ENCODE measurements at regions not wholly inside any gene's neighbourhood (a gene's known extent, or its start where the extent isn't known, plus 50 kb on each side); places are given as distances from the start of the nearest gene placed in this dataset.

DNA sequence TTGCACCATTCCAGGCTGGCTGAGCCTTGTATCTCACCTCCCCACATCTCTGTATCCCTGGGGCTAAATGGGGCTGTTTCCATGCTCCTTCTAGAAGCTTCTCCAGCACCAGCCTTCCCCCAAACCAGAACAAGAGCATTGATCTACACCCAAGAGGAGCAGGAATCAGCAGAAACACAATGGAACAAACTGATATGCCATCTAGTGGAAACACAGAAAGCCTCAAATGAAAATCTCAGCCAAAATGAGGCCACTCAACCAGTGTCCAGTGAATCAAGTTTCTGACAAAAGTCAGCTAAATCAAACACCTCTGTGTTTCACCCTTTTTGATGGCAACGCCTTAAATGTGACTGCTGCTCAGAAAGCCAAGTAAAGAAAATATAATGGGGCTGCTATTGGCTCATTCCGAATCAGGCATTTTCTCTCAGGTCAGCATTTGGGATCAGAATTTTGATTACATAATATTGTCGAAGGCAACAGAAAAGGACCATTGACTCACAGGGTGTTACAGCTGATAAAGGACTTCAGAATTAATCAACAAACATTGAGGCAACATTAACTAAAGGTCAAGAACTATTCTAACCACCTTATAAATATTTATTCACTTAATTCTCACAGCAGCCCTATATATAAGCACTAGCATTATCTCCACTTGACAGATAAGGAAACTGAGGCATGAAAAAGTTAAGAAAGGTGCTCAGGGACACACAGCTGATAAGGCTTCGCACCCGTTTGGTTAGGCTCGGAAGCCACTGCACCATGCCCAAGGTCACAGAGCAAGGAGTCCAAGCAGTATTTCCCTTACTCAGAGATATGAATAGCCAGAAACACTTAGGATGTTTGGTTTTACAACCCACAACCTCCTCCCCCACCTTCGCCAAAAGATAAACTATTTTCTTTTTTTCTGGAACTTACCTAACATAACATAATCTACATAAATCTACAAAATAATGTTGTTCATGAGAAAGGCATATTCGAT lies 85.8 kb upstream of the KCNJ15 start:
- no peak overlapping the region for H3K4me3 ChIP-seq (ENCODE audit: low read depth, low read length)
- no peaks in the 10 kb centered on the region for H3K36me3 ChIP-seq (ENCODE audit: control insufficient read depth, insufficient read depth, low read length)
- H3K27me3 ChIP-seq (ENCODE audit: control insufficient read depth, insufficient read depth, low read length), result no peaks in the 10 kb centered on the region
- TF ChIP-seq, protein P1, sequence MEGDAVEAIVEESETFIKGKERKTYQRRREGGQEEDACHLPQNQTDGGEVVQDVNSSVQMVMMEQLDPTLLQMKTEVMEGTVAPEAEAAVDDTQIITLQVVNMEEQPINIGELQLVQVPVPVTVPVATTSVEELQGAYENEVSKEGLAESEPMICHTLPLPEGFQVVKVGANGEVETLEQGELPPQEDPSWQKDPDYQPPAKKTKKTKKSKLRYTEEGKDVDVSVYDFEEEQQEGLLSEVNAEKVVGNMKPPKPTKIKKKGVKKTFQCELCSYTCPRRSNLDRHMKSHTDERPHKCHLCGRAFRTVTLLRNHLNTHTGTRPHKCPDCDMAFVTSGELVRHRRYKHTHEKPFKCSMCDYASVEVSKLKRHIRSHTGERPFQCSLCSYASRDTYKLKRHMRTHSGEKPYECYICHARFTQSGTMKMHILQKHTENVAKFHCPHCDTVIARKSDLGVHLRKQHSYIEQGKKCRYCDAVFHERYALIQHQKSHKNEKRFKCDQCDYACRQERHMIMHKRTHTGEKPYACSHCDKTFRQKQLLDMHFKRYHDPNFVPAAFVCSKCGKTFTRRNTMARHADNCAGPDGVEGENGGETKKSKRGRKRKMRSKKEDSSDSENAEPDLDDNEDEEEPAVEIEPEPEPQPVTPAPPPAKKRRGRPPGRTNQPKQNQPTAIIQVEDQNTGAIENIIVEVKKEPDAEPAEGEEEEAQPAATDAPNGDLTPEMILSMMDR (IDR thresholded peaks at IDR 0.05; ENCODE audit: insufficient read depth, low read length, poor library complexity, severe bottlenecking), result peak; percentile 27
- DNase-seq (ENCODE audit: low read depth), result no peak

DNA sequence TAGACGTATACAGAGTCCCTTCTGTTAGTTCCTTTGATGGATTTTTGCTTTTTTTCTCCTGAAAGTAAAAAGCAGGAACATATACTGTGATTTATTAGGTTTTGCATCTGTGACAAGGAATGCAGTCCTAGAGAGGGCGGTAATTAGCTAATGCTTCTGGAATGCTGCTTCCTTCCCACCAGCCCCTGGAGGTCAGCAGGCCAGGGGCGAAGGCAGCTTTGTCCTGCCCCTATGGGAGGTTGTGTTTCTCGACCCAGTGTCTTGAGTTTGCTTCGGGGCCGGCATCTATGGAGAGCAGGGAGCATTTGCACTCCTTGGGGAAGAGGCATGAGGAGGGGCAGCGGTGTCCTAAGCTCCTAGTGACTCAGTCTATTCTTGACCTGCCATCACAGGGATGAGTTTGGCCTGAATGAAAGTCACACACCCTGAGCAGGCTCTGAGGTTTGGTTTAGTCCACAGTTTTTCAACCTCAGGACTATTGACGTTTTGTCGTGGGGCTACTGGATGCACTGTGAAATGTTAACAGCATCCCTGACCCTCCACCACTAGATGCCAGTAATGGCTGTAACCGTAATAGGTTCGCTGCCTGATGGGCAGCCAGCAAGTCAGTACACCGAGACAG lies 85.0 kb upstream of the KCNJ15 start:
- peak; percentile 80 for DNase-seq (ENCODE audit: low read depth)
- Histone ChIP-seq H3K27me3 (ENCODE audit: control insufficient read depth, insufficient read depth, low read length) (no peaks in the 10 kb centered on the region), H3K36me3 (ENCODE audit: control insufficient read depth, insufficient read depth, low read length) (no peaks in the 10 kb centered on the region), H3K4me3 (ENCODE audit: low read depth, low read length) (no peak overlapping the region)
- TF ChIP-seq, protein P1 (IDR thresholded peaks at IDR 0.05; ENCODE audit: insufficient read depth, low read length, poor library complexity, severe bottlenecking), result peak; percentile 28

DNA sequence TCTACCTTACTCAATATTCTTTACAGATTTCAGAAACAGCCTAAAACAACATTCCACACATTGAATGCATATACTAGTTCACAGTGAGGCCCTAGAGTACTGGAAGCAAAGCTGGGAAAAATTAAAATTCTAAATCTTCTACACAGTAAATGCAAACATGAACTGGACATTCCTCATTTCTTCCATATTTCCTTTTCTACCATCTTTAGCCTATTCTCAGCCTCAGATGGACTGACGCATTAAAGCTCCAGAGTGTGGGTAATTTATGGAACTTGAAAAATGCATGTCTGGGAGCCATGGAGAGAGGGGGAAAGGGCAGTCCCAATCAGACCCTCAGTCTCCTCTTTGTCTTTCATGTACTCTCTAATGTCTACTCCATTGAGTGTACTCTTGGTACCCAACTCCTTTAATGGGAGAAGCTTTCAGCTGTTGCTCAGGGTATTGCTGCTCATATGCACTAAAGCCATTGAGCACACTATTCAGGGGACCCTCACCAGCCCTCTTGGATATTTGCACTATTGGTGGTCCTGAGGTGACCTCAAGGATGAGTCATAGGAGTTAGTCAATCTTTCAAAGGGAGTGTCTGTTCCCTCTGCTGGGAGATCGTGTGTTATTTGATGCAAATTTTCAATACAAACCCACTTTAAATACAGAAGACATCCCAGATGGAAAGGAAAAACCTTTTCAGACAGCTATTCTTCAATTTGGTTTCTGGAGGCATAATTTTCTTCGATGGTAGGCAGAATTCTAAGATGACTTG lies 83.3 kb upstream of the KCNJ15 start:
- Histone ChIP-seq H3K36me3 (ENCODE audit: control insufficient read depth, insufficient read depth, low read length) (no peaks in the 10 kb centered on the region), H3K4me3 (ENCODE audit: low read depth, low read length) (no peak overlapping the region), H3K27me3 (ENCODE audit: control insufficient read depth, insufficient read depth, low read length) (no peaks in the 10 kb centered on the region)
- TF ChIP-seq, protein P1 (IDR thresholded peaks at IDR 0.05; ENCODE audit: insufficient read depth, low read length, poor library complexity, severe bottlenecking), result no peak
- no peak for DNase-seq (ENCODE audit: low read depth)

DNA sequence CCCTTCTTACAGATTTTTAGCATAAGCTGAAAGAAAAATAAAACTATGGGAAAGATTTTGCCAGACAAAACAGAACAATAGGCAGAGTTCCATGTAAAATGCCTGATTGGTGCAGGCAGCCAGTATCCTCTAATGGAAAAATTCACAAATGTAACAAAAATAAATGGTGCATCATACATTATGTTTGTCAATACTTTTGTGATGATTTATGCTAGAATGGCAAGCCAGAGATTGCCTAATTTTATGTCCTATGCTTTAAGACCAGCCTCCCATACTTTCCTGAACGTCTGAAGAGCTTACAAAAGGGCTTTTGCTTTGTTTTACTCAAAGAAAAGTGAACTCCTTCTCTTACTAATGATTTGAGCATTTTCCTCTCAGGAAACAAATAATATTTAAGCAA lies 81.5 kb upstream of the KCNJ15 start:
- H3K4me3 ChIP-seq (ENCODE audit: low read depth, low read length), result no peak overlapping the region
- TF ChIP-seq, protein P1 (IDR thresholded peaks at IDR 0.05; ENCODE audit: insufficient read depth, low read length, poor library complexity, severe bottlenecking), result no peak
- no peaks in the 10 kb centered on the region for H3K27me3 ChIP-seq (ENCODE audit: control insufficient read depth, insufficient read depth, low read length)
- peaks cover 1% of the 10 kb centered on the region for H3K36me3 ChIP-seq (ENCODE audit: control insufficient read depth, insufficient read depth, low read length)
- DNase-seq (ENCODE audit: low read depth), result no peak

DNA sequence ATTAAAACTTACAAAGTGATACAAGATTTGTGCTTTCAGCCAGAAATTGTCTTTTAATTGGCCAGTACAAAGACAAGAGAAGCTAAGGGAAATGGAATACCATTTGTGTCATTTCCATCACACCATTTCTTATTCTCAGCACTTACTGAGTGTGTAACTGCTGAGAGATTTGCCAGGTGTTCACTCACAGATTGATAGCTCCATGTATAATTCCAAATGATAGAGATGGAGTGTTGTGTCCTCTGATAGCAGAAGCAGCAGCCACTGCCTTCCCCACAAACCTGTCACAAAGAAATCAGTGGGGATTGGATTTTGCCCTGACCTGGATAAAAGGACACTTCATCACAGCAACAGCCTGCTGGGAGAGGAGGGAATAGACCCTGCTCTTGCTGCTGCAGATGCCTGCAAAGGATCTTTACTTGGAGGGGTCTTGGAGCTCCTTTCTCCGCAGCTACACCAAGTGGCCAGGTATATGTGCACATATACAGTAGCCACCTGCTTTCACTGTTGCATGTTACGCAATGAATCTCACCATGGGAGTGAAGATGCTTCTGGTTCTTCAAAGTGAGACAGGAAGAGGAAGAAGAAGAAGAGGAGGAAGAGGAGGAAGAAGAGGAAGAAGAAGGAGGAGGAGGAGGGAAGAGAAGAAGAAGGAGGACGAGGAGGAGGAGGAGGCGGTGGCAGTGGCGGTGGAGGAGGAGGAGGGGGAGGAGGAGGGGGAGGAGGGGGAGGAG lies 78.7 kb upstream of the KCNJ15 start:
- H3K36me3 ChIP-seq (ENCODE audit: control insufficient read depth, insufficient read depth, low read length), result peaks cover 1% of the 10 kb centered on the region
- DNase-seq (ENCODE audit: low read depth), result no peak
- TF ChIP-seq, protein P1 (IDR thresholded peaks at IDR 0.05; ENCODE audit: insufficient read depth, low read length, poor library complexity, severe bottlenecking), result no peak
- H3K27me3 ChIP-seq (ENCODE audit: control insufficient read depth, insufficient read depth, low read length), result no peaks in the 10 kb centered on the region
- H3K4me3 ChIP-seq (ENCODE audit: low read depth, low read length), result no peak overlapping the region
